OCI-LY7 (cell line): ENCODE measurements at regions not wholly inside any gene's neighbourhood (a gene's known extent, or its start where the extent isn't known, plus 50 kb on each side); places are given as distances from the start of the nearest gene placed in this dataset.

Experiments
- CTCF ChIP-seq: fragments of 200-600 bp; sonication (generic); conservative IDR thresholded peaks from 2 replicates; pipeline ENCODE4 v1.5.1; 2014; ENCODE audit warnings: mild to moderate bottlenecking, antibody characterized with exemption, low read length, moderate library complexity, mixed read lengths
- EZH2phosphoT487 ChIP-seq: fragments of 200-600 bp; sonication (generic); IDR thresholded peaks from 2 replicates; pipeline ENCODE4 v1.6.1; 2018; ENCODE audit warnings: low read depth, borderline replicate concordance, mild to moderate bottlenecking, mixed run types, antibody characterized with exemption, low read length, moderate library complexity, mixed read lengths

GRCh38 chr5:34436761-34437501 lies 219.2 kb upstream of the RAI14 start:
- no peak for TF ChIP-seq CTCF
- no peak for TF ChIP-seq EZH2phosphoT487
